Thyroid gland (tissue), 4 donors: ENCODE measurements at regions not wholly inside any gene's neighbourhood (a gene's known extent, or its start where the extent isn't known, plus 50 kb on each side); places are given as distances from the start of the nearest gene placed in this dataset.

Experiments used
- DNase-seq, 2 donors: peaks; one replicate each; pipeline ENCODE4 v3.0.0-alpha.2; 2019
- H3K27ac ChIP-seq, 3 donors: fragments of 200-600 bp; sonication (generic); 1 replicate in 2 of 3; 2 replicates in 1 of 3; pipeline ENCODE4 v1.5.1; 2016 to 2019; ENCODE audit warnings: mild to moderate bottlenecking in 1 of 3, moderate library complexity in 1 of 3
- H3K27me3 ChIP-seq: fragments of 200-600 bp; sonication (generic); one replicate; pipeline ENCODE4 v1.5.1; 2019
- H3K36me3 ChIP-seq, 2 donors: fragments of 200-600 bp; sonication (generic); one replicate each; pipeline ENCODE4 v1.5.1; 2016 to 2019
- H3K4me1 ChIP-seq, 2 donors: fragments of 200-600 bp; sonication (generic); one replicate each; pipeline ENCODE4 v1.5.1; 2017 to 2019
- H3K4me3 ChIP-seq, 3 donors: fragments of 200-600 bp; sonication (generic); replicated peaks in 1 of 3; 1 replicate in 2 of 3; 2 replicates in 1 of 3; pipeline ENCODE4 v1.5.1; 2016; ENCODE audit warnings: mild to moderate bottlenecking in 1 of 3
- H3K9me3 ChIP-seq: fragments of 200-600 bp; sonication (generic); one replicate; pipeline ENCODE4 v1.5.1; 2017
- POLR2A ChIP-seq, 2 donors: fragments of 450-650 bp; IDR thresholded peaks; one replicate each; pipeline ENCODE4 v1.6.1; 2017; ENCODE audit warnings: antibody characterized with exemption in 2 of 2, mild to moderate bottlenecking in 2 of 2, moderate library complexity in 1 of 2
- WGBS, 2 donors: methylation state at CpG; one replicate each; pipeline ENCODE4 v1.1.5; 2017; 5-methylcytosine and 5-hydroxymethylcytosine counted together
- intact Hi-C: fragments of 100-400 bp; cut with DNase I; formaldehyde crosslinking; loops from one replicate; pipeline ENCODE4 v1.15.1; 2023
- TF ChIP-seq, protein P1 (sequence below), 6 experiments: fragments of 200-600 bp in 3 of 6; fragments of 450-650 bp in 3 of 6; sonication (generic) in 3 of 6; IDR thresholded peaks; one replicate each; pipeline ENCODE4 v1.5.1; 2016 to 2019; ENCODE audit warnings: antibody characterized with exemption in 6 of 6, mild to moderate bottlenecking in 2 of 6, inconsistent platforms in 1 of 6, moderate library complexity in 1 of 6

DNA sequence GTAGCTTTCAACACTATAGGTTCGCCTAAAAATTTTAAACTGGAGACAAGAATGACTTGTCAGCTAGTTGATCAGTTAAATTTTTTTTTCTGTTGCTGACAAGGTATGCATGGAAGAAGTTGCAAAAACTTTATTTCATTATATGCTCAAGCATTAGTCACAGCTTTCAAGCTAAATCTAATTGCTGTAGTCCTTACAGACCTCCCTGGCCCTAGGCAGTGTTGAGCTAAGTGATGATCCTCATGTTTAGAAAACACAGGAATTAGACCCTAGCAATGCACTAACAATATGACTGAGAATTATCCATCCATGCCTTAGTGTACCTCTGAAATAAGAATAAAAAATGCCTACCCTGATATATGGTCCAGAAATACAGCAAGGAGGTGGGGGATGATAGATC lies 253.4 kb downstream of the SP3 start:
- no peak for TF ChIP-seq POLR2A (IDR thresholded peaks at IDR 0.05)
- 88 to 97% methylated on average over 1 of the region's 1 CpG for WGBS, 2 donors

DNA sequence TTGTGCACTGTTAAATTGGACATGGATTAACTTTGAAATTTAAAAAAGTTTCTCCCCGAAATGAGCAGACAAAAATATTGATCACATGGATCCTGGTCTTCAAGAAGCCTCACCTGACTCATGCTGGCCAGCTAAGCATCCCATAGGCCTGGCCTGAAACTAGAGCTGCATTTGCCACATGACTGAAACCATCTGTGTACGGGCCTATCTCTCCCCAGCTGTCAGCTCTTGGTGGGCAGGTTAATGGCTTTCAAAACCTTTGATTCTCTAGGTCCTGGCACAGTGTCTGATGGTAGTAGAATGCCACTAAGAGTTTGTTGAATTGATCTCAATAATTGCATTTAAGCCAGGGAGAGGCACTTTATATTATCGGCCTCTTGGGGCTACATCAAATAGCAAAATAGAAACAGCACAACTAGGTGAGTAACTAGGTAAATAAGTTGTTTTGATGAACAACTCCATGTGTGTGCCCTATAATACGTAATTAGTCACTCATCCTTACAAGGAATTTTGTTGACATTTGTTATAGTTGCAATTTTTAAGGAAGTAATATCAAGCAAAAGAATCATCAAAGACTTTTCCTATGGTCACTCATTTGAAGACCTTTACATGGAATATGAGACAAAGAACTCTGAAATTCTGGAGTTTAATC lies 251.1 kb downstream of the SP3 start:
- intact Hi-C loops = no loop called here
- Histone ChIP-seq H3K36me3 (no peaks in the 10 kb centered on the region), H3K9me3 (no peaks in the 10 kb centered on the region), H3K27ac (no peak overlapping the region), H3K27me3 (no peaks in the 10 kb centered on the region), H3K4me3 (no peak overlapping the region), H3K4me1 (no peaks in the 10 kb centered on the region)
- no peak for TF ChIP-seq POLR2A (IDR thresholded peaks at IDR 0.05)
- TF ChIP-seq, protein P1, sequence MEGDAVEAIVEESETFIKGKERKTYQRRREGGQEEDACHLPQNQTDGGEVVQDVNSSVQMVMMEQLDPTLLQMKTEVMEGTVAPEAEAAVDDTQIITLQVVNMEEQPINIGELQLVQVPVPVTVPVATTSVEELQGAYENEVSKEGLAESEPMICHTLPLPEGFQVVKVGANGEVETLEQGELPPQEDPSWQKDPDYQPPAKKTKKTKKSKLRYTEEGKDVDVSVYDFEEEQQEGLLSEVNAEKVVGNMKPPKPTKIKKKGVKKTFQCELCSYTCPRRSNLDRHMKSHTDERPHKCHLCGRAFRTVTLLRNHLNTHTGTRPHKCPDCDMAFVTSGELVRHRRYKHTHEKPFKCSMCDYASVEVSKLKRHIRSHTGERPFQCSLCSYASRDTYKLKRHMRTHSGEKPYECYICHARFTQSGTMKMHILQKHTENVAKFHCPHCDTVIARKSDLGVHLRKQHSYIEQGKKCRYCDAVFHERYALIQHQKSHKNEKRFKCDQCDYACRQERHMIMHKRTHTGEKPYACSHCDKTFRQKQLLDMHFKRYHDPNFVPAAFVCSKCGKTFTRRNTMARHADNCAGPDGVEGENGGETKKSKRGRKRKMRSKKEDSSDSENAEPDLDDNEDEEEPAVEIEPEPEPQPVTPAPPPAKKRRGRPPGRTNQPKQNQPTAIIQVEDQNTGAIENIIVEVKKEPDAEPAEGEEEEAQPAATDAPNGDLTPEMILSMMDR (IDR thresholded peaks at IDR 0.05) = no peak
- WGBS, 2 donors = 89% methylated on average over 4 of the region's 4 CpGs
- no peak for DNase-seq

More for the DNA sequence above, 253.4 kb downstream of the SP3 start:
- Histone ChIP-seq H3K27ac (no peak overlapping the region), H3K27me3 (no peaks in the 10 kb centered on the region), H3K9me3 (no peaks in the 10 kb centered on the region), H3K4me1 (no peaks in the 10 kb centered on the region), H3K4me3 (no peak overlapping the region), H3K36me3 (no peaks in the 10 kb centered on the region)
- no peak for DNase-seq
- intact Hi-C loops = no loop called here

DNA sequence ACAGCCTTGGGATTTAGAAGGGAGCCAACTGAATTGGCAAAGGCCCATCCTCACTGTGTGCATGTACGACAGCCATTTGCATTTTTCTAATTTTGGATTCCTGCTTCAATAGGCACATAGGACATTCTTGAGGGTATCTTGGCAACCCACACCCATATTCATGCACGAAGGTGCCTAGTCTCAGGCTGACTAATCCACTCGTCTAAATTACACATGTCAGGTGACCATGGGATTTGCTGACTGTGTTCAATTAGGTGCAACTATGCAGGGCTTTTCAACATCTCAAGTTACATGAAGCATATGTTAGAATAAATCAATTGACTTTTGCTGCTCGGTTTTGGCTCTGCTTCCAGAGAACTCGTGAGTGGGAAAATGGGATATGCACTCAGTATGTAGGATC lies 249.7 kb downstream of the SP3 start:
- 78 to 85% methylated on average over 5 of the region's 5 CpGs for WGBS, 2 donors
- no peak overlapping the region for H3K27ac ChIP-seq
- TF ChIP-seq, protein P1 (IDR thresholded peaks at IDR 0.05) = no peak
- no peak for TF ChIP-seq POLR2A (IDR thresholded peaks at IDR 0.05)
- intact Hi-C loops = no loop called here
- no peak overlapping the region for H3K4me3 ChIP-seq
- no peaks in the 10 kb centered on the region for H3K27me3 ChIP-seq
- H3K36me3 ChIP-seq = no peaks in the 10 kb centered on the region
- no peaks in the 10 kb centered on the region for H3K9me3 ChIP-seq
- DNase-seq = no peak
- no peaks in the 10 kb centered on the region for H3K4me1 ChIP-seq

GRCh38 chr2:173716458-173717052 lies 248.6 kb downstream of the SP3 start:
- no peak for DNase-seq
- Histone ChIP-seq H3K27ac (no peak overlapping the region), H3K27me3 (no peaks in the 10 kb centered on the region), H3K4me3 (no peak overlapping the region), H3K9me3 (no peaks in the 10 kb centered on the region), H3K4me1 (no peaks in the 10 kb centered on the region), H3K36me3 (no peaks in the 10 kb centered on the region)
- 71 to 87% methylated on average over 1 of the region's 1 CpG for WGBS, 2 donors
- intact Hi-C loops = no loop called here
- TF ChIP-seq, protein P1 (IDR thresholded peaks at IDR 0.05) = no peak
- no peak for TF ChIP-seq POLR2A (IDR thresholded peaks at IDR 0.05)

- no peak for DNase-seq
- 89 to 92% methylated on average over 3 of the region's 3 CpGs for whole genome bisulfite sequencing, 2 donors
- no peaks in the 10 kb centered on the region for H3K36me3 ChIP-seq
- H3K4me3 ChIP-seq = no peak overlapping the region
- H3K27ac ChIP-seq = no peak overlapping the region
- no peaks in the 10 kb centered on the region for H3K9me3 ChIP-seq
- intact Hi-C loops = no loop called here
- no peaks in the 10 kb centered on the region for H3K4me1 ChIP-seq
- TF ChIP-seq, protein P1 (IDR thresholded peaks at IDR 0.05) = no peak
- H3K27me3 ChIP-seq = no peaks in the 10 kb centered on the region
These were observed 245.7 kb downstream of the SP3 start for GRCh38 chr2:173719471-173719870.
